MV-4-11 (cell line): ENCODE measurements at regions not wholly inside any gene's neighbourhood (a gene's known extent, or its start where the extent isn't known, plus 50 kb on each side); places are given as distances from the start of the nearest gene placed in this dataset.
A peak's percentile ranks its signal among the peaks of the same experiment; 100 is the strongest.

Experiments
- DNase-seq: peaks from one replicate; lab custom pipeline; 2025; lab: John Stamatoyannopoulos, UW

DNA sequence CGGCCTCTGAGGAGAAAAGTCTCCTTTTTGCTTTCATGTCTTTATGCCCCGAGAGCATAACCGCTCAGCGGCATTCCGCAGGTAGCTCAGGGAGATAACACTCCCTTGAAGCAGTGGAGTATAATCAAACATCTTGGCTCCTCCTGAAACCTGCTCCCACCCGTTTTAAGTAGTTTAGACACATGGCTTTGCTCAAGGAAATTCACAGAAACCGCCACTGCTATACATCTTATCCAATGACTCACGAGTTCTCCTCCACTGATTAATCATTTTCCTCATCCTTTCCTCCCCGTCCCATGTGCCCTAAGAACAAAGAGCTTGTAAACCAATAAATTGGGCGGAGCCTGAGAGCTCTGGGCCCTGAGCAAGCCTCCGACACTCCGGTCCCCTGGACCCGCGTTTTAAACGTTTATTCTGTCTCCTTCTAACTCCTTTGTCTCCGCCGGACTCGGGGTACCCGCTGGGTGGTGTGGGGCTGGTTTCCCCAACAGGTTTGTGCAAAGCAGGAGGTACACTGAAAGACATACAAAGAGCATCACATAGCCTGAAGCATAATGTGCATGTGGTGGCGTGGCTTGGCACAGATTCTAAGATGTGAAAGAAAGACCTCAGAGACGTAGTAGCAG lies 401.2 kb downstream of the TLL1 start:
- DNase-seq: no peak

DNA sequence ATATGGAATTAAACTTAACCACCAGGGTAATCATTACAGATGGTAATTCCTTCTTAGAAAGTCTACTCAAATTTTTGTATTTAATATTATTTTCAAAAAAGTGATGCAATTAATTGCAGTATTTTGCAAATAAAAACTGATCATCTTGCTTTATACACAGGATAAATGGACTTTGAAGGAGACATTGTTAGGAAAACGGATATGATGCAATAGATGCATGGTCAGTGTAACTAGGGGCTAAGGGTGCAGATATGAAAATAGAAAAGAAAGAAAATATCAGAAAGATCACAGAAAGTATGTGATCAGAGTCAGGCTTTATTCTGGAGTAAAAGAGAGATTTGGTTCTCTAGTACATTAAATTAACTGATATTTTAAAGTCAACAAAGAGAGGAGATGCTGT lies 401.7 kb downstream of the TLL1 start:
- no peak for DNase-seq

DNA sequence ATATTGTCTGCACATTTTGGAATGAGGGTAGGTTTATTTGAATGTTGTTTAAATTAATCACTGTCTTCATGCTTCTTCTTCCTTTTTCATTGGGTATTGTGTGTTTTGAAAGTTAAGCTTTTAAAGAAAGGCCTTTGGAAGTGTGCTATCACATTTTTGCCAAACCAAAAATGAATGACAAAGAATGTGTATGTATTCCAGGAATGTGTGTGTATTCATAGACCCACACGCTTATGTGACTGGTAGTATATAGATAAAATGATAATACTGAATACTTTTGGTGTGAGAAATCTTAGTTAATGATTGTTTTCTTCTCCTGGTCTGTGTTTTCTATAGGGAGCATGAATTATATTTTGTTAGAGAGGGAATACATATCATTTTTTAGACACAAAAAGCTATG lies 404.4 kb downstream of the TLL1 start:
- DNase-seq: no peak

DNA sequence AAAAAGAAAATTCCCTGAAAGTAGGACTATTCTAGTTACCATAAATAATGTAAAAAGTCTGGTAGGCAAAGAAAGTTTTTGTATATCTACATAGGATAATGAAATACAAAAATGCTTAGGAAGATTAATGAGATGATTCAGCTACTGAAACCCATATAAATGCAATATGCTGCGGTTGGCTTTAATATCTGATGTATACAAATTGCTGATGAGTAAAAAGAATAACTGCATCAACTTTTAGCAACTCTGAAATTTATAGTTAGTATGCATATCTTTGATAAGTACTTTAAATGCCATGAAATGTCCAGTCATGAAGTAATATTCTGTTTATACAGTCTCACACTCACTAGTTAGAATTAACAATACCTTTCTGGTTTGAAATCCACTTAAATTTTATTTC lies 404.8 kb downstream of the TLL1 start:
- no peak for DNase-seq

DNA sequence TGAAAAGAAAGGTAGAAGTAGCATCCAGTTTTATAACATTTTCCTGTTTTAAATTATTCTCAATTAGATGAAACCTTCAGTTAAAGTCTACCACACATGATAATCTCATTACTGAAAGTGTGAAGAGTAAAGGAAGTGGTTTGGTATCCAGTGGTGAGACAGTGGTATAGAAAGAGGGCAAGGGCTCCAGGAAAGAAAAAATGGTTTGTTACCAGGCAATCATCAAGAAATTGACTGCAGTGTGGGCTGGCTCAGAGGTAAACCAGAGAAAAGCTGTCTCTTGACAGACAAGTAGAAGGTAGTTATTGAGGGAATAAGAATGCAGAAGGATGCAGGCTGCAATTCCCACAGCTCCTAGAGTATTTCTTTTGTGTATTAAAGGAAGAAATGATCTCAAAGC lies 406.2 kb downstream of the TLL1 start:
- no peak for DNase-seq

DNA sequence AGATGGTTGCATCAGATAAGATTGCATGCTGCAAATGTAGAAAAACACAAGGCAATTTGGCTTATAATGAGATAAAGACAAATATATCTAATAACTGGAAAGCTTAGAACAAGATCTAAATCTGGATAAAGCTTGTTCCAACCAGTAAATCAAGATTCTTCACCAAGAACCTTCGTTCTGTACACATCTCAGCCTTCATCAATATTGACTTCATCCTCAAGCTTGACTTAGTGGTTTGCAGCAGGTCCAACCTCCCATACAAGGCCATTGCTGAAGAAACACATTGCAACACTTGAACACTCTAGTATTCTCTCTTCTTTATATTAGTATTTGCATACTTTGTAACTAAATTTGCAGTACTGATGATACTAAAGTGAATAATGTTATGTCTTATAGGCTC lies 407.6 kb downstream of the TLL1 start:
- no peak for DNase-seq

DNA sequence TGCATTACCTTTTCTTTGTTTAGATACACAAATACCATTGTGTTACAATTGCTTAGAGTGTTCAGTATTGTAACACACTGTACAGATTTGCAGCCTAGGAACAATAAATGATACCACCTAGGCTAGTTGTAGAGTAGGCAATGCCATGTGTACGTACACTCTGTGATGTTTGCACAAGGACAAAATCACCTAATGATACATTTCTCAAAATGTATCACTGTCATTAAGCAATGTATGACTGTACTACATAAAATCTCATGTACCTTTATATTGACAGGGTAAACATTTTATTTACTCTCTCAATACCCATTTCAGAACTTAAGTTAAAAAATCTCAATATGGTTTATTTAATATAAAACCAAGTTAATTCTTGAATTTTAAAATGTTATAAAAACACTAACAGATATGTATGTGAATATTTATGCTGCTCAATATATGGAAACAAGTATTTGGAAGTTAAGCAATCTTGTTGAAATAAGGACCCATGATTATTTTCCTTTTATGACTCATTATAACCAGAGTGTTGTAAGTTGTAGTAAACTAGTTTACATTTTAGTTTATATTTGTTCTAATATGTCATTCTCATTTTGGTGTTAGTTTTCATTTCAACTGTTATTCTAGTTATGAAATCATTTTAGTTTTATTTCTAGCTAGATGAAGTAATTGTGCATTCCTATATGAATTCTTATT lies 409.2 kb downstream of the TLL1 start:
- DNase-seq: no peak

DNA sequence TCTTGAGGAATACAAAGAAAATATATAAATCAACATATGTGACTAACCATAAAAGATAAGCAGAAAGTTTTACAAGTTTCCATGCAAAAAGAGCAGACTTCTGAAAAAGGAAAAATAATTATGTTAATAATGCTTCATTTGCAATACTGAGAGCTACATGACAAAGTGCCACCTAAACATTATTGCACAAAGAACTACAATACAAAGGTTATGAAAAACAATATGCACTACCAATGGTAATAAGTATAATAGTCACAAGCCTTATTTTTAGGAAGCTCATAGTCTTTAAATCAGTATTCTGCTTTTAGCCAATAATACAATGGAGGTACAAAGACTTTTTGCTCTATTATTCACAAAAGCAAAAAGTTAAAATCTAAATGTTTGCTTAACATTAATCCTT lies 411.2 kb downstream of the TLL1 start:
- no peak for DNase-seq

DNA sequence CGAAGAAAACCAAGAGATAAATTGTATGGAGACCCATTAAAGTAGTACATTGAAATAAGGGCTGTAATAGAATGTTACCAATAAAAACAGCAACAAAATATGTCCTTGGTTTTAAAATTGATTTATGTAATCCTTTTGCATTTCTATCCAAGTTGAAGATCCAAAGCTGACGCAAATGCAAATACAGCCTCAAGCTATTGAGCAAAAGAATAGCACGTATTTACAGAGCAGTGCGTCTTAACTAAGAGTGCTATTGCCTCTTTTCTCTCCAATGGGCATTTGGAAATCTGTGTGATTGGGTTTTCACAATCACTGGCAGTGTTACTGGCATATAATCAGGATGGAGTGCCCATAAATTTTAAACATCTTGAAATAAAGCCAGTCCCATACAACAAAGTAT lies 417.4 kb downstream of the TLL1 start:
- no peak for DNase-seq

DNA sequence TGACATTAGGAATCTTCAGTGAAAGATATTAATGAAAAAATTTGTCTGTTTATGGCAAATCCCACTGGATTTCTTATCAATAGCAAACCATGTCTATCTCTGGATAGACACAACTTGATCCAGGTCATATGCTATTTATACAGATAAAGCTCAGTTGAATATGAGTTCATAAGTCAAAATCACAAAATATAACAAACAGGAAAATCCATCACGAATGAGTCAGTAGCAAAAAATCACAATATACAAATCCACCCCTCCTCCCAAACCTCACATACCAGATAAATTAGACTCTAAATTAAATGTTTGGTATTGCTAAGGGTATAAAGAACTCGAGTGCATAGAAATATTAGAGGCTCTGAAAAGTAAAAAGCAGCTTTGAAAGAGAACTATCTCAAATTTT lies 420.5 kb downstream of the TLL1 start:
- no peak for DNase-seq

DNA sequence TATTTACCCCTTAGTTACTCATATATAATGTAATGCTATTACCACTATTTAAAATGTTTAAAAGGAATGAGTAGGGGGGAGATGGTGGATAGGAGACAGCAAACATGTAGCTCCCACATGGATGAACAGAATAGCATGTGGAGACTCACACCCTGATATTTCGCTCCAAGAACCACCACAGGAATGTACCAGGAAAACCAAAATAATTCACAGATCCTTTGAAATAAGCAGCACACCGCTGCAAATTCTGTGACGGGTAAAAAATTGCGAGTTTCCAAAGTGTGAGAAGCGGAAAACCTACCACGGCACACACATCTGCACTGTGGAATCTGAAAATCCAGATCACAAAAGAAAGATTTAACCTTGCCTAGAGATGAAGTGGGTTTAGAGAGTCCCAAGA lies 428.2 kb downstream of the TLL1 start:
- DNase-seq: no peak

DNA sequence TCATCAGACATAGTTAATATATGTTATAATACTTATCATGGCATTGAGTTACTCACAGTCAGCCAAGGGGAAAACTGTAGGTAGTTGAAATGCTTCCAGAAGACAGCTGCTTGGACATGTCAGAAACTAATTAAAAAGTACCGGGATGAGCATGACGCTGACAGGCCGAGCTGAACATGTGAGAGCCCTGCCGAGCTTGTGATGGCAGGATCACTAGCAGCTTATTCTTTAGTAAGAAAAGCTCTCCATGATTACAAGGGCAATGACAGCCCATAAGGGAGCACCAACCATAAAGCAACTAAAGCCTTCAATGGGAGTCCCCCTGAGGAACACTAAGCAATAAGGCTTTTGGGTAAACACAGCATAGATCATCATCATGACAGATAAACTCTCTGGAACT lies 435.6 kb downstream of the TLL1 start:
- no peak for DNase-seq

DNA sequence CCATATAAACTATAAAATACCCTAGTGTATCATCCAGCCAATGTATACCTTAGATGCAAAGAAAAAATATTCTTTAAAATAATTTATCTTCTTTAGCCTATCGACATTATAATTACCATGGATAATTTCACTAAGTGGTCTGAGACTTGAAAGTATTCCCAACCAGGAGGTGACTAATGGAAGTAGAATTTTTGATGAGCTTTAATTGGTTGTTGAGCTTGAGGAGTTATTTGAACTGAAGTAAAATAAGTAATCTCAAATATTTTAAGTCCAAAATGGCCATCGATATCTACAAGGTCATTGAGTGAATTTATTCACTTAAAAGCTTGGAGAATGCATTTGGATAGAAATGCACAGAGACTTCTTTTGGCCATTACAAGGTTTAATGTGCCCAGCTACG lies 436.2 kb downstream of the TLL1 start:
- DNase-seq: no peak

DNA sequence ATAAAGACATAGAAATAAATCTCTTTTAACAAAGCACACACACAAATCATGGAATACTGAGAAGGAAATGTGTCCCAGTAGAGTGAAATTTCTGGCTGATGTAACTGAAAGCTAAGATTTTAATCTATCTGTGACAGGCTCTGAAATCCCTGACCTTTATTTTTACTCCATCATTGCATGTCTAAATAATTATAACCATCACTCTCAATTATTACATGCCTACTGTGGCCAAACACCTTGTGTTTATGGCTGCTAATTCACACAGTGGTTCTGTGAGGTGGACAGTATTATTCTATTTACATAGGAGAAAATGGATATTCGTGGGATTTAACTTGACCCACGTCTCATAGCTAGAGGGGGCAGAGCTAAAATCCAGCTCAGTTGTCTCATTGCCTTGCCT lies 438.1 kb downstream of the TLL1 start:
- no peak for DNase-seq

DNA sequence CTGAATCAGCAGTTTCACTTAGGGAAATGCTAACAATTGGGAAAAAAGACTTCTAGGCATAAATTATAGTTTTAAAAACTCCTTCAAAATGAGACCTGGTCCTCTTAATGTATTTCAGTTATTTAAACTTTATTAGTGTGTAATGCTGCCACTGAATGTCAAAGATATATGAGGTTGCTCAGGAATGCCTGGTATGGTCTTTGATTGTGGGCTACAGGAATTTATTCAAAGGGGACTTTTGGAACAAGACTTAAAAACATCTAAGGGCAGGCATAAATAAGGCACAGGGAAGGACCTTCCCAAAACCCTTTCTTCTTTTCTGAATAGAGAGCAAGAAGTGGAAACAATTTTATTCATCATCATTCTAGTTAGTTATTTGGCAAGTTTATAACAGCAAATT lies 439.1 kb downstream of the TLL1 start:
- no peak for DNase-seq

DNA sequence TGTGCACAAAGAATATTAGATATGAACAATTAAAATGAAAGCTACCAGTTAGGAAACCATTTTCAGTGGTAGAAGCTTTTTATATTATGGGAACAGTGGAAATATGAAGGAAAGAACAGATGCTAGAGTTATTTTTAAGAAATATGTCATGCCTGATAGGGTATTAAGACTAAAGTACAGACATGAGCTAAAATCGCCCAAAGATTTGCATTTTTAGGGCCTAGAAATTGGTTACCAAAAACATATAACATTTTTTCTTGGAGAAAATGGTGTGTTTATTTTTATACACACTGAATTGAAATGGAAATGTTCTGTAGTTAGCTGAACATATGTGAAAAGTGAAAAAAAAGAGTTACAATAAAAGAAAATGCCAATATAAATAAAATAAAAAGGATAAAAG lies 441.9 kb downstream of the TLL1 start:
- DNase-seq: no peak

DNA sequence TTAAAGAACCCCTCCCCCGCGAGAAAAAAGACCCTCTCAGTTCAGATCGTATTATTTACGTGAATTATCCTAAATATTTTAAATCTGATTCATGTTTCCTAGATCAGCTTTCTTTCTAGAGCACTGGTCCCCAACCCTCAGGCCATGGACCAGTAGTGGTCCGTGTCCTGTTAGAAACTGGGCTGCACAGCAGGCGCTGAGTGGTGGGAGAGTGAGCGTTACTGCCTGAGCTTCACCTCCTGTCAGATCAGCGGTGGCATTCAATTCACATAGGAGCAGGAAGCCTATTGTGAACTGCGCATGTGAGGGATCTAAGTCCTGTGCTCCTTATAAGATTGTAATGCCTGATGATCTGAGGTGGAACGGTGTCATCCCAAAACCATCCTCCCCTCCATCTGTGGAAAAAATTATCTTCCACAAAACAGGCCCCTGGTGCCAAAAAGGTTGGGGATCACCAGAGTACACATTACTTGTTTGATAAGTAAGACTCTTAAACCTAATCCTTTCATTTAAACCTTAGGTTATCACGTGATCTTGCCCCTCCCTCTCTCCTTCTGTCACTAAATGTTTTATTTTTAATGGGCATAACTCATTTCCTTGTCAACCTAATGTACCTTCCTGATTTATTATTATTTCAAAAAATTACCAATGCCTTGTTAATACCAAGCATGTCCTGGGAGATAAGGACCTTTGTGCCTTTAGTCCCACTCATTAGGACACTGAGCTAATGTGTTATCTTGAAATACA lies 442.9 kb downstream of the TLL1 start:
- no peak for DNase-seq

DNA sequence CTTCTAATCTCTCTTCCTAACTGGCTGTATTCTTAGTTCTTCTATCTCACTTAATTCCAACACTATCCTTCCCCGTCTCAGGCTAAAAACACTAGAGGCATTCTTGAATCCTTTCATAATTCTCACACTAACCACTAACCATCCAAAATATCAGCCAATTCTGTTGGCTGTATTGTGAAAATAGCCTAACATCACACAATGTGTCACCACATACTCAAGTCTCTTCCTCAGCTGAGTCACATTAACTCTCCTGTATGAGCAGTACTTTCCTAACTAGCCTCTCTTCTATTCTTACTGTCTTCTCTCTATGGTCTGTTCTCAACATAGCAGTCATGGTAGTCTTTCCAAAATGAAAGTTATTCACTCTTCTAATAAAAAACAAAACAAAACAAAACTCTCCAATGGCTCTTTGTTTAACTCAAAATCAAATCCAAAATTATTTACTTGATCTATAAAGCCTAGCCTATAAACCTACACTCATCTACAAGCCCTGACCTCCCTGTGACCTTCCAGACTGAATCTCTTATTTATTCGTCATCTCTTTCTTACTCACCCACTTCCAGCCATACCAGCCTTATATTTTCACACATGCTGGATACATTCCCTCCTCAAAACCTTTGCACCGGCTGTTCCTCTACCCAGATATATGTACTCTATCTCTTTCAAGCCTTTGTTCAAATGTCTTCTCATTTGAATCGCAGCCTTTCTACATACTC lies 445.9 kb downstream of the TLL1 start:
- DNase-seq: peak; percentile 19

DNA sequence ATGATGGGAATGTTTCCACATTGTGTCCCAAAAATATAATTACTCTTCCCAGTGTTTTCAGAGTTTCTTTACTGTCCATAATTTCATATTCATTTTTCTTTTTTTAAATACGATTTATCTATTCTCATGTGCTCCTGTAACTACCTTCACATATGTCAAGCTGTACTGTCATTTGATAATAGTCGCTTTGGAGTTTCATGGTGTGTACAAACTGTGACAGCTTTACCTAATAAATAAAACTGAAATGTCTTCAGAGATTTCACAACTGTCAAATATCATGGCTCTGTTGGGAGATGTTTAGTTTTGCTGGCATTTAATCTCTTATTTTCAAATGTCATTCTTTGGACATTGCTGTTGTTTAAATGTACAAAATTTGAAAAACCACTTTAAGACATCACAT lies 450.2 kb downstream of the TLL1 start:
- DNase-seq: no peak

DNA sequence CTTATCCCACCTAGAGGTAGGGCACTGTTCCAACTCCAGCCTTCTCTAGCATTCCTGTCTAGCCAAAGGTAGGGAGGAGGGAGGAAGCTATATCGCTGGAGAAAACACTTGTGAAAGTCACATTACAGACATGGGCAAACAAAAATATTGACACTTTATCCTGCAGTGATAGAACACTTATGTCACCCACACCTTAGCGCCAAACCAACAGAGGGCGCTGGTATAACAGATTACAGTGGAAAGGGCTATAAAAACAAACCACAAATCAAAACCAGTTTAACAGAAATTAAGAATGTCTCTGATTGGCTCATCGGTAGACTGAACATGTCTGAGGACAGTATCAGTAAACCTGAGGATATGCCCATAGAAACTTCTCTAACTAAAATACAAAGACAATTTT lies 451.3 kb downstream of the TLL1 start:
- peak; percentile 38 for DNase-seq

DNA sequence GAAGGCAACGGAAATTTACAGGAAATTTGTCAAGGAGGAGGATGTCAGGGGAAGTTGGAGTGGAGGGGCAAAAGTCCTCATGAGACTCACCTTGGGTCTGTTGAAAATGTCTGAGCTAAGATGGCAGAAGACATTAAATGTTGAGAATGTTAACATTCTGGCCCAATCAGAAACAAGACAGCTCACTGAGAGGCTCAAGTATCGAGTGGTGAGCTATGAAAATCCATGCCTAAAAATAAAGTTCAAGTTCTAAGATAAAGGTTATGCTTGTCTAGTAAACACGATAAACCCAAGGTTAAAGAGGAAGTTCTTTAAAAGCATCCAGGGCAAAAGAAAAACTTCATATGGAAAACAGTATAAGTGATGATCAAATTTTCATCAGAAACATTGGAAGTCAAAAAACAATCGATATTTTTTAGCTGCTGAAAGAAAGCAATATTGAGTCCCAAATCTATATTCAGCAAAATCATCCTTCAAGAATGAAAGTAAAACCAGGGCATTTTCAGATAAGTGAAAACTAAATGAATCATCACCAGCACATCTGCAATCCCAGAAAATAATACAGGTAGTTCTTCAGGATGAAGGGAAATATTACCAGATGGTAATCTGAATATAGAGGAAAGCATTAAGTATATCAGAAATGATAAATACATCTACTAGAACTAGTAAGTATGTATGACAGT lies 462.4 kb downstream of the TLL1 start:
- DNase-seq: no peak

DNA sequence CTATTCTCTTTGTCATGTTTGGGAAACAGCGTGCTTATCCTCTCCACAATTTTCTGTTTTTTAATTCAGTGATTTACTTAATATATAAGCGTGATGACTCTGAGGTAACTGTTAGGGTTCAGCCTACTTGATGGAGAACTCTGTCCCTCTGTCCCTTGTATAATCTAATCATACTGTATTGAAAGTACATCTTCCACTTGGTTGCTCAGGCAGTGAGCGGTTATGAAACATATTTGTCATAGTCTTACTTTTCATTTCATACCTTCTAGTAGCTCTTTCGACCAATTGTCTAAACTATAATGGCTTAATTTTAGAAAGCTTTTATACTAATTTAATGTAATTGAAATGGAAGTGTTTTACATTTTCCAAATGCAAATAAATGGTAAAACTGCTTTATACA lies 469.0 kb downstream of the TLL1 start:
- DNase-seq: no peak
